GM23338 (cell line): ENCODE measurements at regions not wholly inside any gene's neighbourhood (a gene's known extent, or its start where the extent isn't known, plus 50 kb on each side); places are given as distances from the start of the nearest gene placed in this dataset.

Source experiments
- ATAC-seq: fragments of 200-7000 bp; cut with Tn5 transposase; 3 replicates; pipeline ENCODE4 v1.9.1; 2020
- DNase-seq: peaks from one replicate; pipeline ENCODE4 v3.0.0-alpha.2; 2015; ENCODE audit warnings: low spot score
- H2AFZ ChIP-seq: fragments of 200-600 bp; sonication (generic); 2 replicates; pipeline ENCODE4 v1.8.0; 2016; ENCODE audit warnings: antibody characterized with exemption, mild to moderate bottlenecking, moderate library complexity
- H3F3A ChIP-seq: fragments of 200-600 bp; sonication (generic); replicated peaks from 2 replicates; pipeline ENCODE4 v1.8.0; 2017; ENCODE audit warnings: antibody characterized with exemption, mixed run types, low read depth
- H3K27ac ChIP-seq: fragments of 200-600 bp; sonication (generic); 2 replicates; pipeline ENCODE4 v1.6.1; 2016; ENCODE audit warnings: low read depth
- H3K27me3 ChIP-seq: fragments of 200-600 bp; sonication (generic); 2 replicates; pipeline ENCODE4 v1.8.0; 2016; ENCODE audit warnings: mild to moderate bottlenecking, mixed run types, moderate library complexity; ENCODE audit not compliant: insufficient read depth
- H3K36me3 ChIP-seq: fragments of 200-600 bp; sonication (generic); 2 replicates; pipeline ENCODE4 v1.8.0; 2016; ENCODE audit warnings: mild to moderate bottlenecking; ENCODE audit not compliant: insufficient read depth
- H3K4me1 ChIP-seq: fragments of 200-600 bp; sonication (generic); 2 replicates; pipeline ENCODE4 v1.8.0; 2016; ENCODE audit warnings: mild to moderate bottlenecking, moderate library complexity; ENCODE audit not compliant: insufficient read depth
- H3K4me2 ChIP-seq: fragments of 200-600 bp; sonication (generic); 2 replicates; pipeline ENCODE4 v1.7.1; 2017; ENCODE audit warnings: mixed run types
- H3K4me3 ChIP-seq: fragments of 200-600 bp; sonication (generic); 2 replicates; pipeline ENCODE4 v1.6.1; 2016; ENCODE audit warnings: mixed run types
- H3K79me2 ChIP-seq: fragments of 200-600 bp; sonication (generic); replicated peaks from 2 replicates; pipeline ENCODE4 v1.8.0; 2017; ENCODE audit warnings: mild to moderate bottlenecking; ENCODE audit not compliant: insufficient read depth
- H3K9me2 ChIP-seq: fragments of 200-600 bp; sonication (generic); 2 replicates; pipeline ENCODE4 v1.8.0; 2017; ENCODE audit not compliant: insufficient read depth
- H4K20me1 ChIP-seq: fragments of 200-600 bp; sonication (generic); replicated peaks from 2 replicates; pipeline ENCODE4 v1.8.0; 2017; ENCODE audit warnings: mild to moderate bottlenecking; ENCODE audit not compliant: insufficient read depth
- H3K27ac Mint-ChIP-seq: 2 replicates; pipeline ENCODE4 v1.8.0; 2020; ENCODE audit warnings: inconsistent platforms, mild to moderate bottlenecking, moderate library complexity, mixed read lengths
- H3K27me3 Mint-ChIP-seq: 3 replicates; pipeline ENCODE4 v1.8.0; 2022; ENCODE audit warnings: low read depth, mild to moderate bottlenecking, moderate library complexity, mixed read lengths, inconsistent platforms; ENCODE audit not compliant: insufficient read depth, poor library complexity
- H3K36me3 Mint-ChIP-seq: 3 replicates; pipeline ENCODE4 v1.8.0; 2021; ENCODE audit warnings: low read depth, mild to moderate bottlenecking, inconsistent platforms, moderate library complexity, mixed read lengths
- H3K4me1 Mint-ChIP-seq: 3 replicates; pipeline ENCODE4 v1.8.0; 2020; ENCODE audit warnings: mild to moderate bottlenecking, inconsistent platforms, mixed read lengths
- H3K4me3 Mint-ChIP-seq: 3 replicates; pipeline ENCODE4 v1.8.0; 2021; ENCODE audit warnings: moderate library complexity, mild to moderate bottlenecking, inconsistent platforms, mixed read lengths
- H3K9me3 Mint-ChIP-seq: 3 replicates; pipeline ENCODE4 v1.8.0; 2020; ENCODE audit warnings: moderate library complexity, mild to moderate bottlenecking, inconsistent platforms, mixed read lengths
- EZH2phosphoT487 ChIP-seq: fragments of 200-600 bp; sonication (generic); IDR thresholded peaks from one replicate; pipeline ENCODE4 v1.8.1; 2018; ENCODE audit warnings: antibody characterized with exemption; ENCODE audit not compliant: unreplicated experiment
- NANOG ChIP-seq: IDR thresholded peaks from 2 replicates; pipeline ENCODE4 v1.6.1; 2016; ENCODE audit warnings: antibody characterized with exemption, borderline replicate concordance
- POLR2AphosphoS5 ChIP-seq: IDR thresholded peaks from 2 replicates; pipeline ENCODE4 v1.6.1; 2016; ENCODE audit warnings: antibody characterized with exemption, low read depth
- STAT1 ChIP-seq: IDR thresholded peaks from one replicate; pipeline ENCODE4 v1.6.1; 2016; ENCODE audit warnings: antibody characterized with exemption; ENCODE audit not compliant: unreplicated experiment
- ZNF331 ChIP-seq: fragments of 250-450 bp; sonication (Bioruptor Pico); IDR thresholded peaks from 2 replicates; pipeline ENCODE4 v1.5.0; 2020; ENCODE audit warnings: low read depth, mild to moderate bottlenecking, moderate library complexity
- TF ChIP-seq, protein P1 (sequence below): IDR thresholded peaks from 2 replicates; pipeline ENCODE4 v1.6.1; 2016; ENCODE audit warnings: antibody characterized with exemption
- TF ChIP-seq, protein P2 (sequence below): fragments of 250-450 bp; sonication (Bioruptor Pico); IDR thresholded peaks from 2 replicates; pipeline ENCODE4 v1.5.0; 2020; ENCODE audit warnings: mild to moderate bottlenecking, moderate library complexity
- TF ChIP-seq, protein P3 (sequence below): IDR thresholded peaks from one replicate; pipeline ENCODE4 v1.6.1; 2018; ENCODE audit warnings: antibody characterized with exemption; ENCODE audit not compliant: unreplicated experiment

DNA sequence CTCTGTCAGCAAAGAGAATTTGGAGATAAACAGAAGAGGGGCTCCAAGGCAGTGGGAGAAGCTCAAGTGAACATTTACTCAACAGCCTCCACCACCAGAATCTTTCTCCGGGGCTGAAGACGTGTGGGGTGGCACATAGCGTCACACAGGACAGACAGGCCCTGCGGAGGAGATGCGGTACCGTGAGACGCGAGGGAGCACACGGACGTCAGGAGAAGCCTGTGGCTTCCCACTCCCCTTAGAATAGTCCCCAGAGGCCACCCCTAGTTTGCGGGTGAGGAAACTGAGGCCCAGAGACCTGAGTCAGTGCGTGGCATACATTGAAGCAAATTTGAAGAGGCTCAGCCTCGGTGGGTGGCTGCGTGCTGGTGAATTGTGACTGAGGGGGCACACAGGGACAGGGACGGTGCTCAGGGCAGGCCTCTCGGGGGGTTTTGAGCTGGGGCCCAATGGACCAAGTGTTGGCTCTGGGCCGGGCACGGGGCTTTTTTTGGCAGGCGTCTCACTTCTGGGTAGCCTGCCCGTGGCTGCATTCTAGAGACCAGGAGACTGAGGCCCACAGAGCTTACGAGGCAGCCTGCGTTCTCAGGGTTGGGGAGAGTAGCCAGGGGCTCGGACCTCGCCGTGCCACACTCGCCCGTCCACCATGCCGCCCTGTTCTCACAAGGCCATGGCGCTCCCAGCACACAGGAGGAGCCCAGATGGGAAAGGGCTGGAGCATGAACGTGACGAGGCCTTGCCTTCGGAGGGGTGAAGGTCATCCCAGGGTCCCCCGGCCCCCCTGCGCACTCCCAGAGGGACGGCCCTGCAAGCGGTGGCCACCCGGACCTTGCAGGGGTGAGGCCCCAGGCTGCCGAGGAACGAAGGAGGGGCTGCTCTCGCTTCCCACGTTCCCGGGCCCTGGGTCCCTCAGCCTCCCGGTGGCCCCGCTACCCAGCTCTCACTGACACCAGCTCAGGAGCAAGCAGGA lies 220.6 kb downstream of the C9orf50 start:
- ATAC-seq (peak; percentile 8), DNase-seq (no peak)
- peaks cover 32% of the 10 kb centered on the region for H3K4me1 Mint-ChIP-seq
- H3K9me3 Mint-ChIP-seq, result no peaks in the 10 kb centered on the region
- Histone ChIP-seq H3K36me3 (no peaks in the 10 kb centered on the region), H2AFZ (no peak overlapping the region; the same call in 1 of the 2 replicates), H3K27ac (no peak overlapping the region), H3K4me3 (no peak overlapping the region), H3K4me2 (no peak overlapping the region), H3K9me2 (peaks cover 15% of the 10 kb centered on the region; the same call in 1 of the 2 replicates), H3K79me2 (no peaks in the 10 kb centered on the region), H4K20me1 (no peaks in the 10 kb centered on the region), H3K27me3 (peaks cover 7% of the 10 kb centered on the region; the same call in 1 of the 2 replicates), H3F3A (no peaks in the 10 kb centered on the region), H3K4me1 (peaks cover 5% of the 10 kb centered on the region; the same call in 1 of the 2 replicates)
- no peaks in the 10 kb centered on the region for H3K36me3 Mint-ChIP-seq
- H3K4me3 Mint-ChIP-seq, result no peak overlapping the region
- H3K27me3 Mint-ChIP-seq, result peaks cover 13% of the 10 kb centered on the region
- H3K27ac Mint-ChIP-seq, result no peak overlapping the region; the same call in 1 of the 2 replicates
- TF ChIP-seq ZNF331 (no peak), NANOG (no peak), EZH2phosphoT487 (no peak), STAT1 (no peak), POLR2AphosphoS5 (no peak)
- TF ChIP-seq, protein P1, sequence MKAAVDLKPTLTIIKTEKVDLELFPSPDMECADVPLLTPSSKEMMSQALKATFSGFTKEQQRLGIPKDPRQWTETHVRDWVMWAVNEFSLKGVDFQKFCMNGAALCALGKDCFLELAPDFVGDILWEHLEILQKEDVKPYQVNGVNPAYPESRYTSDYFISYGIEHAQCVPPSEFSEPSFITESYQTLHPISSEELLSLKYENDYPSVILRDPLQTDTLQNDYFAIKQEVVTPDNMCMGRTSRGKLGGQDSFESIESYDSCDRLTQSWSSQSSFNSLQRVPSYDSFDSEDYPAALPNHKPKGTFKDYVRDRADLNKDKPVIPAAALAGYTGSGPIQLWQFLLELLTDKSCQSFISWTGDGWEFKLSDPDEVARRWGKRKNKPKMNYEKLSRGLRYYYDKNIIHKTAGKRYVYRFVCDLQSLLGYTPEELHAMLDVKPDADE, result no peak
- TF ChIP-seq, protein P2, sequence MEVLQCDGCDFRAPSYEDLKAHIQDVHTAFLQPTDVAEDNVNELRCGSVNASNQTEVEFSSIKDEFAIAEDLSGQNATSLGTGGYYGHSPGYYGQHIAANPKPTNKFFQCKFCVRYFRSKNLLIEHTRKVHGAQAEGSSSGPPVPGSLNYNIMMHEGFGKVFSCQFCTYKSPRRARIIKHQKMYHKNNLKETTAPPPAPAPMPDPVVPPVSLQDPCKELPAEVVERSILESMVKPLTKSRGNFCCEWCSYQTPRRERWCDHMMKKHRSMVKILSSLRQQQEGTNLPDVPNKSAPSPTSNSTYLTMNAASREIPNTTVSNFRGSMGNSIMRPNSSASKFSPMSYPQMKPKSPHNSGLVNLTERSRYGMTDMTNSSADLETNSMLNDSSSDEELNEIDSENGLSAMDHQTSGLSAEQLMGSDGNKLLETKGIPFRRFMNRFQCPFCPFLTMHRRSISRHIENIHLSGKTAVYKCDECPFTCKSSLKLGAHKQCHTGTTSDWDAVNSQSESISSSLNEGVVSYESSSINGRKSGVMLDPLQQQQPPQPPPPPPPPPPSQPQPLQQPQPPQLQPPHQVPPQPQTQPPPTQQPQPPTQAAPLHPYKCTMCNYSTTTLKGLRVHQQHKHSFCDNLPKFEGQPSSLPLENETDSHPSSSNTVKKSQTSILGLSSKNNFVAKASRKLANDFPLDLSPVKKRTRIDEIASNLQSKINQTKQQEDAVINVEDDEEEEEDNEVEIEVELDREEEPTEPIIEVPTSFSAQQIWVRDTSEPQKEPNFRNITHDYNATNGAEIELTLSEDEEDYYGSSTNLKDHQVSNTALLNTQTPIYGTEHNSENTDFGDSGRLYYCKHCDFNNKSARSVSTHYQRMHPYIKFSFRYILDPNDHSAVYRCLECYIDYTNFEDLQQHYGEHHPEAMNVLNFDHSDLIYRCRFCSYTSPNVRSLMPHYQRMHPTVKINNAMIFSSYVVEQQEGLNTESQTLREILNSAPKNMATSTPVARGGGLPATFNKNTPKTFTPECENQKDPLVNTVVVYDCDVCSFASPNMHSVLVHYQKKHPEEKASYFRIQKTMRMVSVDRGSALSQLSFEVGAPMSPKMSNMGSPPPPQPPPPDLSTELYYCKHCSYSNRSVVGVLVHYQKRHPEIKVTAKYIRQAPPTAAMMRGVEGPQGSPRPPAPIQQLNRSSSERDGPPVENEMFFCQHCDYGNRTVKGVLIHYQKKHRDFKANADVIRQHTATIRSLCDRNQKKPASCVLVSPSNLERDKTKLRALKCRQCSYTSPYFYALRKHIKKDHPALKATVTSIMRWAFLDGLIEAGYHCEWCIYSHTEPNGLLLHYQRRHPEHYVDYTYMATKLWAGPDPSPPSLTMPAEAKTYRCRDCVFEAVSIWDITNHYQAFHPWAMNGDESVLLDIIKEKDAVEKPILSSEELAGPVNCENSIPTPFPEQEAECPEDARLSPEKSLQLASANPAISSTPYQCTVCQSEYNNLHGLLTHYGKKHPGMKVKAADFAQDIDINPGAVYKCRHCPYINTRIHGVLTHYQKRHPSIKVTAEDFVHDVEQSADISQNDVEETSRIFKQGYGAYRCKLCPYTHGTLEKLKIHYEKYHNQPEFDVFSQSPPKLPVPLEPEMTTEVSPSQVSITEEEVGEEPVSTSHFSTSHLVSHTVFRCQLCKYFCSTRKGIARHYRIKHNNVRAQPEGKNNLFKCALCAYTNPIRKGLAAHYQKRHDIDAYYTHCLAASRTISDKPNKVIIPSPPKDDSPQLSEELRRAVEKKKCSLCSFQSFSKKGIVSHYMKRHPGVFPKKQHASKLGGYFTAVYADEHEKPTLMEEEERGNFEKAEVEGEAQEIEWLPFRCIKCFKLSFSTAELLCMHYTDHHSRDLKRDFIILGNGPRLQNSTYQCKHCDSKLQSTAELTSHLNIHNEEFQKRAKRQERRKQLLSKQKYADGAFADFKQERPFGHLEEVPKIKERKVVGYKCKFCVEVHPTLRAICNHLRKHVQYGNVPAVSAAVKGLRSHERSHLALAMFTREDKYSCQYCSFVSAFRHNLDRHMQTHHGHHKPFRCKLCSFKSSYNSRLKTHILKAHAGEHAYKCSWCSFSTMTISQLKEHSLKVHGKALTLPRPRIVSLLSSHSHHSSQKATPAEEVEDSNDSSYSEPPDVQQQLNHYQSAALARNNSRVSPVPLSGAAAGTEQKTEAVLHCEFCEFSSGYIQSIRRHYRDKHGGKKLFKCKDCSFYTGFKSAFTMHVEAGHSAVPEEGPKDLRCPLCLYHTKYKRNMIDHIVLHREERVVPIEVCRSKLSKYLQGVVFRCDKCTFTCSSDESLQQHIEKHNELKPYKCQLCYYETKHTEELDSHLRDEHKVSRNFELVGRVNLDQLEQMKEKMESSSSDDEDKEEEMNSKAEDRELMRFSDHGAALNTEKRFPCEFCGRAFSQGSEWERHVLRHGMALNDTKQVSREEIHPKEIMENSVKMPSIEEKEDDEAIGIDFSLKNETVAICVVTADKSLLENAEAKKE, result no peak
- TF ChIP-seq, protein P3, sequence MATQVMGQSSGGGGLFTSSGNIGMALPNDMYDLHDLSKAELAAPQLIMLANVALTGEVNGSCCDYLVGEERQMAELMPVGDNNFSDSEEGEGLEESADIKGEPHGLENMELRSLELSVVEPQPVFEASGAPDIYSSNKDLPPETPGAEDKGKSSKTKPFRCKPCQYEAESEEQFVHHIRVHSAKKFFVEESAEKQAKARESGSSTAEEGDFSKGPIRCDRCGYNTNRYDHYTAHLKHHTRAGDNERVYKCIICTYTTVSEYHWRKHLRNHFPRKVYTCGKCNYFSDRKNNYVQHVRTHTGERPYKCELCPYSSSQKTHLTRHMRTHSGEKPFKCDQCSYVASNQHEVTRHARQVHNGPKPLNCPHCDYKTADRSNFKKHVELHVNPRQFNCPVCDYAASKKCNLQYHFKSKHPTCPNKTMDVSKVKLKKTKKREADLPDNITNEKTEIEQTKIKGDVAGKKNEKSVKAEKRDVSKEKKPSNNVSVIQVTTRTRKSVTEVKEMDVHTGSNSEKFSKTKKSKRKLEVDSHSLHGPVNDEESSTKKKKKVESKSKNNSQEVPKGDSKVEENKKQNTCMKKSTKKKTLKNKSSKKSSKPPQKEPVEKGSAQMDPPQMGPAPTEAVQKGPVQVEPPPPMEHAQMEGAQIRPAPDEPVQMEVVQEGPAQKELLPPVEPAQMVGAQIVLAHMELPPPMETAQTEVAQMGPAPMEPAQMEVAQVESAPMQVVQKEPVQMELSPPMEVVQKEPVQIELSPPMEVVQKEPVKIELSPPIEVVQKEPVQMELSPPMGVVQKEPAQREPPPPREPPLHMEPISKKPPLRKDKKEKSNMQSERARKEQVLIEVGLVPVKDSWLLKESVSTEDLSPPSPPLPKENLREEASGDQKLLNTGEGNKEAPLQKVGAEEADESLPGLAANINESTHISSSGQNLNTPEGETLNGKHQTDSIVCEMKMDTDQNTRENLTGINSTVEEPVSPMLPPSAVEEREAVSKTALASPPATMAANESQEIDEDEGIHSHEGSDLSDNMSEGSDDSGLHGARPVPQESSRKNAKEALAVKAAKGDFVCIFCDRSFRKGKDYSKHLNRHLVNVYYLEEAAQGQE, result no peak
